NCI-H774 (cell line): ENCODE measurements at regions not wholly inside any gene's neighbourhood (a gene's known extent, or its start where the extent isn't known, plus 50 kb on each side); places are given as distances from the start of the nearest gene placed in this dataset.
"Not testable (repeated sequence)": the region's sequence is repeated elsewhere in the genome, so short reads cannot be mapped to it uniquely, and the experiment has no call there.

ENCODE experiments used
- DNase-seq: peaks from one replicate; lab custom pipeline; 2025; lab: John Stamatoyannopoulos, UW

DNA sequence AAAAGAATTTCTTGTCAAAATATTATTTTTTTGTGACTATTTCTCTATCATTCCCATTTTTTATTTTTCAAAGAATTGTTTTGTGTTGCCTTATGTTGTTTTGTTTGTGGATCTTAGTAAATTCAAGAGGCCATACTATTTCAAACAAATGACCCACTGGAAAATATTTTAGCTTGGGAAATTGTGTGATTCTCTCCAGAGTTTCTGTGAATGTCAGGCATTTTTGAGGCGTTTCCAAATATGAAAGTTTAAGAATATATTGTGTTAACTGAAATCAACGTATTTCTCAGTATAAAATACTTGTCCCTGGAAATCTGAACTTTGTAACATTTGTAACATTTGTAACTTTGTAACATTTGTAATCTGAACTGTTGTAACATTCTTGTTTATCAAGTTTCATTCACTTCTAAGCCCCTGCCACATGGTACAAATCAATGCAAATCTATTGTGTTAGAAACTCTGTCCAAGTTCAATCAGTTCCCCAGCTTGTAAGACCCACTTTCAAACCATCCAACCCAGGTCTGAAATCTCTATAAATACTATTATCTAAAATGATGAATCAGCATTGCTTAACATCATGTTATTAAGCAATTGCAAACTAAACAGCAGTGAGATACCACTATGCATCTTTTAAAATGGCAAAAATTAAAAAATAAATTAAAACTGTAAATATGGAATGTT is 465.4 kb upstream of the GRID2 start:
- no peak for DNase-seq

DNA sequence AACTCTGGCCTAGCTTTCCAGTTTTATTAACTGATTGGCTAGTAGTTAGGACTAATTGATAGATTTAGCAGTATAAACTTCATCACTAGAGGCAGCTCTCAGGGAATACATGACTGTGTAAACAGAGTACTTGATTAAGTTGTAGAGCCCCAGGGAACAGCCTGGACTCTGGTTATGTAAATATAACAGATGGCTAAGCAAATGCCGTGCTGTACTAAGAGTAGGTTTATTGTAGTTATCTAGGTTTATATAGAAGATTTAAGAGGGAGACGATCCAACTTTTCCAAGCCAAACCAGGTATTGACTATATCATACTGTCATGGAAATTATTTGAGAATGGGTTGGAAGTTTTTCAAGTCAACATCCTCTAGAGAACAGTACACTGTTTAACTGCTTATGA is 463.4 kb upstream of the GRID2 start:
- no peak for DNase-seq

DNA sequence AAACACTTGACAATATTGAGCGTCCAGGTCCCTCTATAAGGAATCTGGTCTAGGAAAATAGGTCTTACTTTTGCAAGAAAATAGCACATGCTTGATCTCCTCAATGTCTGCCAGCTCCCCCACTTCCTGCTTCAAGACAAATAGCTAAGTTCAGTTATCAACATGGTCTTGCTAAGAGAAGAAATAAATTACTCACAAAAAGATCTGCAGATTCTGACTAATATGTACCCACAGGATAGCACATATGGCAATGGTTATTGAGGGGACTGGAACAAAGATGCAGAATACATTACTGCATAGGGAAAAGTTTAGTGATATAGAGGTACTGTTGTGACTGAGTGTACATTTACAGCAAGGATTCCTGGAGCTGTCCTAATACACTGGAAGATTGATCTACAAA is 457.5 kb upstream of the GRID2 start:
- no peak for DNase-seq

DNA sequence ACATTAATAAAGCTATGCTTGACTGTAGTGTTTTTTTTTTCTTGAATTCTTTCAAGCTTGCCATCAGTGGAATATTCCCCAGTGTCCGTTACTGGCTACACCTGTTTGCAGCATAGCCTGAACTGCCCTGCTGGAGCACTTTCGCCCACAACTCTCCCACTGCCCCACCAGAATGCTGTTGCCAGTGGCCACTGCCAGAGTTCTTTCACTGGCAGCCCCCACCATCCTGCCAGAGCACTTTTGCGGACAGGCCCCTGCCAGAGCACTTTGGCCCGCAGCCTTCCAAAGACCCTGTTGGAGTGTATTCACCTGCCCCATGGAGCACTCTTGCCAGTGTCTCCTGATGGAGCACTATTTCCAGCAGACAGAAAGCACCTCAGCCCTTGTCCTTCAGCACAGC is 452.3 kb upstream of the GRID2 start:
- no peak for DNase-seq

DNA sequence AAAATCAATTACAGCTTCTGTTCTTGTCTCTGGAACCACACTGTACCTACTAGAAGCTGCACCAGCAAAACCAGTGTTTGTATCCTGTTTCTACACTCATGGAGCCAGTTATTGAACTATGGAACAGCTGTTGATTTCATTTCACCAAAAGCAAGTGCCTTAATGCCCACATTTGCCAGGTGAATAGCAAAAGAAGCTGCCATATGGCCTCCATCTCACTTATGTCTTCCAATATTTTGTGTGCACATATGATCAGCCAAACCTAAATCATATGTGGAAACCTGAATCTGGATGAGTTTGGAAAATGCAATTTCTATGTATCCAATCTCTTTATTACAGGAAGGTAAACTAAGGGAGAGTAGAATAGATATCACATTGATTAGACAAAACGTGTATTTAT is 415.8 kb upstream of the GRID2 start:
- DNase-seq, result no peak

GRCh38 chr4:91891217-91891616 is 412.5 kb upstream of the GRID2 start:
- not testable (repeated sequence) for DNase-seq

- no peak for DNase-seq
Observed at GRCh38 chr4:91894006-91894405, 409.8 kb upstream of the GRID2 start.

- DNase-seq, result no peak
Observed at GRCh38 chr4:91904556-91904955, 399.2 kb upstream of the GRID2 start.

DNA sequence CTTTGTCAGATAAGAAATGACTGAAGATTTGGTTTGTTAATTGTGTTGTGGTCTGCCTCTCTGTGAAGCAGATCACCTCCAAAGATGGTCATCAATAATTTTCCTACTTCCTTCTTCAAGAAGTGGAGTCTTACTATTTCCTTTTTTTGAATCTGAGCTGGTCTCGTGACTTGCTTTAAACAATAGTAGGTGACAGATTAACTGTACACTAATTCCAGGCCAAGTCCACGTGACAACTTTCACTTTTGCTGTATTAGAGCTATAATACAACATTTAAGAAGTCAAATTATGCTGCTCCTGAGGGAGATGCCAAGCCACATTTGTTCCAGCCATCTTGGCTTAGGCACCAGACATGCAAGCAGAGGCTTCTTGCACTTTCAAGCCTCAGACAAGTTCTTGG is 393.8 kb upstream of the GRID2 start:
- DNase-seq, result no peak

- DNase-seq, result no peak
Observed at GRCh38 chr4:91914176-91914804, 389.5 kb upstream of the GRID2 start.

DNA sequence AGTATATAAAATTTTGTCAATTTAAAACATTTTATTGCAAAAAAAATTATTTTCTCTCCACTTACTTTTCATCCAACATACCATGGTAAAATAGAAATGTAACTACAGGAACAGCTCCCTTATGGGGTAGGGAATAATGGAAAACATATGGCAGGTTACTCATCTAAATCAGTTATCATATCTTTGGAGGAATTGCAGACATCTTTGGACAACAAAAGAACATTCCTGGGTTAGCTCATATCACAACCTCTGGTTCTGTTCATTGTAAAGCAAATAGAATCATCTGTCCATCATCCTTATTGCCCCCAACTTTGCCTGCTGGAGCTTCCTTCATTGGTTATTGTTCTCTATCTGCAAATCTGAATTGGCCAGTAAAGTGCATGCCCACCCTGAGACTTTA is 387.5 kb upstream of the GRID2 start:
- DNase-seq, result no peak

DNA sequence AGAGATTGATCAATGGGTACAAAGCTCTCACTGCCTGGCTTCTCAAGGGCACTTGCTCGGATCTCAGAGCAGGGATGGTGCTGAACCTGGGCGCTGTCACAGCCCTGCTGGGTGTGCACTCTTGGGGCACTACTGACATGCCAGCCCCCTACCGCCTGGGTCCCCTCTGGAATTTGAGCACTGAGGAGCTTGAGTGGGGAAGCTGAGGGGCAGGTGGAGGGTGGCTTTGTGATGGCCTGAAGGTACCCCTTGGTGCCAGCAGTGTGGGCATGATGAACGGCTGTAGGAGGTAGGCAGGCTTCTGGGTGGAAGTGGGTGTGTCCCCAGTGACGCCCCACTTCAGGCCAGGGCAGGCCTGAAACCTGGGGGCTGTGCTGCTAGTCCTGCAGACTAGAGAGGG is 379.1 kb upstream of the GRID2 start:
- DNase-seq, result no peak

GRCh38 chr4:91935217-91935616 is 368.5 kb upstream of the GRID2 start:
- no peak for DNase-seq

DNA sequence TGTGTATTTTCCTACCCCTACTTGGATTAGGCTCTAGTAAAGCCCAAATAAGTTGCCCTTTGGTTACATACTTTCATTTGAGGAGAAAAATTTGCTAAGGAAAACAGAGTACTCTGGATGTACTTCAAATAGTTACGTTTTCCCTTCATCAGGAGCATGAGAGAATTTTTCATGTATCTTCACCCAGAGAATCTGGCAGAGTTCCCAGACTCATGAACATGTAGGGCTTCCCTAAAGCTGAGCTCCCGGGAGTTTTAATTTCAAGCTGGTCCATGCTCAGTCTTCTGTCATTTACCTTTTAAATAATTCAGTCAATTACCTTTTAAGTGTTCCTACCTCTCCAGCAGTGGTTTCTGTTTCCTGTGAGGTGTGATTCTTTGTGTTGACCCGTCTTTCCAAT is 367.5 kb upstream of the GRID2 start:
- no peak for DNase-seq

GRCh38 chr4:91957963-91958362 is 345.8 kb upstream of the GRID2 start:
- no peak for DNase-seq

DNA sequence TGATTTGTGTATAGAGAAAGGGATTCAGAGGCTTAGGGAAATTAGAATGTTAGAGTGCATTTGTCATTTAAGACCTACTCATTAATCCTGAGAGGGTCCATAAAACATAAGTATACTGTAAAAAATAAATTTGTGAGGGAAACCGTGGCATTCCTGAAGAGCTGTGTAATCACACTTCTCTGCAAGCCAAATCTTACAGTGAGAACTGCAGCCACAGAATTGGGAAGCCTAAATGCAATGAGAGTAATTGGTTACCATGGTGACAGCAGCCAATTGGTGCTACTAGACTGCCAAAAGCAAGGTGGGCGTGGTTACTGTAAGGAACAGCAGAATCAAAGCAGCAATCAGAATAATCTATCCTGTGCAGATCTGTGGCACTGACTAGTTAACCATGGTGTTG is 345.2 kb upstream of the GRID2 start:
- DNase-seq, result no peak

GRCh38 chr4:91961504-91961903 is 342.3 kb upstream of the GRID2 start:
- DNase-seq, result no peak

GRCh38 chr4:91963486-91963885 is 340.3 kb upstream of the GRID2 start:
- DNase-seq, result no peak

- no peak for DNase-seq
Observed at GRCh38 chr4:91965166-91965565, 338.6 kb upstream of the GRID2 start.

GRCh38 chr4:91973479-91974153 is 330.1 kb upstream of the GRID2 start:
- no peak for DNase-seq

- DNase-seq, result no peak
Observed at GRCh38 chr4:91984466-91984865, 319.3 kb upstream of the GRID2 start.

GRCh38 chr4:91989914-91990313 is 313.9 kb upstream of the GRID2 start:
- DNase-seq, result no peak

- DNase-seq, result no peak
Observed at GRCh38 chr4:91990726-91991125, 313.0 kb upstream of the GRID2 start.

- no peak for DNase-seq
Observed at GRCh38 chr4:91997045-91997444, 306.7 kb upstream of the GRID2 start.
